ENCODE measurements at regions not wholly inside any gene's neighbourhood (a gene's known extent, or its start where the extent isn't known, plus 50 kb on each side); places are given as distances from the start of the nearest gene placed in this dataset.

- H3K36me3 Mint-ChIP-seq (ENCODE audit: low read depth), result peaks cover 38% of the 10 kb centered on the region
- peak overlapping the region; percentile 36 to 58 (median 51) for H3K27ac Mint-ChIP-seq
- no peaks in the 10 kb centered on the region for H3K27me3 Mint-ChIP-seq (ENCODE audit: low read depth)
- no peak for TF ChIP-seq CTCF (IDR thresholded peaks at IDR 0.05; ENCODE audit: unreplicated experiment in 3 of 3)
- peak overlapping the region in 1 of 3 experiments; percentile 16 for H3K4me3 Mint-ChIP-seq
- H3K9me3 Mint-ChIP-seq, result peaks cover 12% of the 10 kb centered on the region
- peaks cover 46% of the 10 kb centered on the region for H3K4me1 Mint-ChIP-seq
Measured at GRCh38 chr10:29725133-29725720, 90.5 kb upstream of the SVIL start.

- Mint-ChIP-seq H3K27ac (peak overlapping the region in 2 of 3 experiments; percentile 44 to 51), H3K4me1 (peaks cover 35% of the 10 kb centered on the region), H3K27me3 (ENCODE audit: low read depth) (no peaks in the 10 kb centered on the region), H3K36me3 (ENCODE audit: low read depth) (peaks cover 42% of the 10 kb centered on the region), H3K9me3 (peaks cover 24% of the 10 kb centered on the region), H3K4me3 (no peak overlapping the region)
- no peak for TF ChIP-seq CTCF (IDR thresholded peaks at IDR 0.05; ENCODE audit: unreplicated experiment in 3 of 3)
Measured at GRCh38 chr10:29723726-29724125, 89.0 kb upstream of the SVIL start.

- H3K4me1 Mint-ChIP-seq, result peaks cover 26% of the 10 kb centered on the region
- H3K4me3 Mint-ChIP-seq, result no peak overlapping the region
- H3K9me3 Mint-ChIP-seq, result peaks cover 28% of the 10 kb centered on the region
- H3K36me3 Mint-ChIP-seq (ENCODE audit: low read depth), result peaks cover 44% of the 10 kb centered on the region
- no peaks in the 10 kb centered on the region for H3K27me3 Mint-ChIP-seq (ENCODE audit: low read depth)
- no peak overlapping the region for H3K27ac Mint-ChIP-seq
- TF ChIP-seq CTCF (IDR thresholded peaks at IDR 0.05; ENCODE audit: unreplicated experiment in 3 of 3), result no peak
Measured at GRCh38 chr10:29722777-29723176, 88.0 kb upstream of the SVIL start.

GRCh38 chr10:29720149-29720548 lies 85.4 kb upstream of the SVIL start:
- no peak for TF ChIP-seq CTCF (IDR thresholded peaks at IDR 0.05; ENCODE audit: unreplicated experiment in 3 of 3)
- Mint-ChIP-seq H3K27ac (no peak overlapping the region), H3K4me3 (no peak overlapping the region), H3K9me3 (peaks cover 34% of the 10 kb centered on the region), H3K4me1 (peaks cover 20% of the 10 kb centered on the region), H3K36me3 (ENCODE audit: low read depth) (peaks cover 51% of the 10 kb centered on the region), H3K27me3 (ENCODE audit: low read depth) (no peaks in the 10 kb centered on the region)

- Mint-ChIP-seq H3K4me3 (no peak overlapping the region), H3K27ac (no peak overlapping the region), H3K4me1 (peaks cover 20% of the 10 kb centered on the region), H3K27me3 (ENCODE audit: low read depth) (no peaks in the 10 kb centered on the region), H3K9me3 (peaks cover 36% of the 10 kb centered on the region), H3K36me3 (ENCODE audit: low read depth) (peaks cover 54% of the 10 kb centered on the region)
- TF ChIP-seq CTCF (IDR thresholded peaks at IDR 0.05; ENCODE audit: unreplicated experiment in 3 of 3), result no peak
Measured at GRCh38 chr10:29719281-29719675, 84.5 kb upstream of the SVIL start.

GRCh38 chr10:29715296-29715695 lies 80.5 kb upstream of the SVIL start:
- H3K27ac Mint-ChIP-seq, result no peak overlapping the region
- H3K27me3 Mint-ChIP-seq (ENCODE audit: low read depth), result no peaks in the 10 kb centered on the region
- H3K36me3 Mint-ChIP-seq (ENCODE audit: low read depth), result peaks cover 54% of the 10 kb centered on the region
- H3K4me3 Mint-ChIP-seq, result no peak overlapping the region
- no peak for TF ChIP-seq CTCF (IDR thresholded peaks at IDR 0.05; ENCODE audit: unreplicated experiment in 3 of 3)
- H3K4me1 Mint-ChIP-seq, result peaks cover 38% of the 10 kb centered on the region
- H3K9me3 Mint-ChIP-seq, result peaks cover 28% of the 10 kb centered on the region

Data from nephron (organoid).